Stimulated activated memory B cell treated with anti-CD40 and anti-IgM and Interleukin-4, amounts not matched to agents 10 μg/mL and 1 μg/mL and 100 μg/mL, for 72 hours (primary cell): ENCODE measurements at regions not wholly inside any gene's neighbourhood (a gene's known extent, or its start where the extent isn't known, plus 50 kb on each side); places are given as distances from the start of the nearest gene placed in this dataset.
"Not testable (repeated sequence)": the region's sequence is repeated elsewhere in the genome, so short reads cannot be mapped to it uniquely, and the experiment has no call there.

Source experiments
- ATAC-seq: fragments of 150-1000 bp; cut with Tn5 transposase; 2 replicates; pipeline ENCODE4 v1.10.0; 2021
- H3K27ac Mint-ChIP-seq: one replicate; pipeline ENCODE4 v1.8.0; 2022; ENCODE audit warnings: mild to moderate bottlenecking, mixed read lengths
- H3K27me3 Mint-ChIP-seq: one replicate; pipeline ENCODE4 v1.8.0; 2022; ENCODE audit warnings: mixed read lengths
- H3K36me3 Mint-ChIP-seq: one replicate; pipeline ENCODE4 v1.8.0; 2022; ENCODE audit warnings: mixed read lengths
- H3K4me1 Mint-ChIP-seq: one replicate; pipeline ENCODE4 v1.8.0; 2022; ENCODE audit warnings: mixed read lengths
- H3K4me3 Mint-ChIP-seq: one replicate; pipeline ENCODE4 v1.8.0; 2022; ENCODE audit warnings: mild to moderate bottlenecking, moderate library complexity, mixed read lengths
- H3K9me3 Mint-ChIP-seq: one replicate; pipeline ENCODE4 v1.8.0; 2022; ENCODE audit warnings: mixed read lengths

- Mint-ChIP-seq H3K36me3 (no peaks in the 10 kb centered on the region), H3K9me3 (no peaks in the 10 kb centered on the region), H3K4me3 (no peak overlapping the region), H3K27me3 (no peaks in the 10 kb centered on the region), H3K27ac (no peak overlapping the region), H3K4me1 (no peaks in the 10 kb centered on the region)
- ATAC-seq: no peak
These were observed 143.1 kb upstream of the GJE1 start for GRCh38 chr6:141989706-141989959.

GRCh38 chr6:141988954-141989705 is 143.6 kb upstream of the GJE1 start:
- Mint-ChIP-seq H3K36me3 (no peaks in the 10 kb centered on the region), H3K27me3 (no peaks in the 10 kb centered on the region), H3K4me1 (no peaks in the 10 kb centered on the region), H3K9me3 (no peaks in the 10 kb centered on the region), H3K4me3 (no peak overlapping the region), H3K27ac (no peak overlapping the region)
- no peak for ATAC-seq

- peaks cover 5% of the 10 kb centered on the region for H3K4me1 Mint-ChIP-seq
These were observed 144.4 kb upstream of the GJE1 start for GRCh38 chr6:141988327-141988726.

GRCh38 chr6:141986457-141986856 is 146.3 kb upstream of the GJE1 start:
- no peak overlapping the region for H3K27ac Mint-ChIP-seq
- no peaks in the 10 kb centered on the region for H3K9me3 Mint-ChIP-seq
- no peaks in the 10 kb centered on the region for H3K36me3 Mint-ChIP-seq
- H3K4me1 Mint-ChIP-seq: peaks cover 7% of the 10 kb centered on the region
- no peak overlapping the region for H3K4me3 Mint-ChIP-seq
- H3K27me3 Mint-ChIP-seq: no peaks in the 10 kb centered on the region
- ATAC-seq: no peak

More at GRCh38 chr6:141988327-141988726, 144.4 kb upstream of the GJE1 start:
- Mint-ChIP-seq H3K9me3 (no peaks in the 10 kb centered on the region), H3K4me3 (no peak overlapping the region), H3K36me3 (no peaks in the 10 kb centered on the region), H3K27me3 (no peaks in the 10 kb centered on the region), H3K27ac (no peak overlapping the region)
- no peak for ATAC-seq

GRCh38 chr6:141981190-141981589 is 151.5 kb upstream of the GJE1 start:
- no peaks in the 10 kb centered on the region for H3K36me3 Mint-ChIP-seq
- no peak overlapping the region for H3K27ac Mint-ChIP-seq
- no peak overlapping the region for H3K4me3 Mint-ChIP-seq
- no peaks in the 10 kb centered on the region for H3K27me3 Mint-ChIP-seq
- H3K9me3 Mint-ChIP-seq: no peaks in the 10 kb centered on the region
- peaks cover 7% of the 10 kb centered on the region for H3K4me1 Mint-ChIP-seq
- ATAC-seq: no peak

GRCh38 chr6:141977782-141978181 is 154.9 kb upstream of the GJE1 start:
- no peak for ATAC-seq
- Mint-ChIP-seq H3K4me1 (no peaks in the 10 kb centered on the region), H3K36me3 (no peaks in the 10 kb centered on the region), H3K9me3 (no peaks in the 10 kb centered on the region), H3K4me3 (no peak overlapping the region), H3K27me3 (no peaks in the 10 kb centered on the region), H3K27ac (no peak overlapping the region)

GRCh38 chr6:141976994-141977393 is 155.7 kb upstream of the GJE1 start:
- Mint-ChIP-seq H3K9me3 (no peaks in the 10 kb centered on the region), H3K4me1 (no peaks in the 10 kb centered on the region), H3K36me3 (no peaks in the 10 kb centered on the region), H3K27me3 (no peaks in the 10 kb centered on the region), H3K27ac (no peak overlapping the region), H3K4me3 (no peak overlapping the region)
- ATAC-seq: no peak

- H3K9me3 Mint-ChIP-seq, H3K36me3 Mint-ChIP-seq, H3K27ac Mint-ChIP-seq, H3K4me1 Mint-ChIP-seq, ATAC-seq, H3K27me3 Mint-ChIP-seq, H3K4me3 Mint-ChIP-seq: not testable (repeated sequence)
These were observed 162.8 kb upstream of the GJE1 start for GRCh38 chr6:141969768-141970415.

GRCh38 chr6:141969201-141969600 is 163.5 kb upstream of the GJE1 start:
- H3K27me3 Mint-ChIP-seq: no peaks in the 10 kb centered on the region
- H3K36me3 Mint-ChIP-seq: no peaks in the 10 kb centered on the region
- no peak overlapping the region for H3K4me3 Mint-ChIP-seq
- ATAC-seq: no peak
- H3K4me1 Mint-ChIP-seq: no peaks in the 10 kb centered on the region
- H3K27ac Mint-ChIP-seq: no peak overlapping the region
- H3K9me3 Mint-ChIP-seq: peaks cover 2% of the 10 kb centered on the region

- no peaks in the 10 kb centered on the region for H3K36me3 Mint-ChIP-seq
- no peak for ATAC-seq
- H3K4me3 Mint-ChIP-seq: no peak overlapping the region
- no peak overlapping the region for H3K27ac Mint-ChIP-seq
- H3K27me3 Mint-ChIP-seq: no peaks in the 10 kb centered on the region
- H3K4me1 Mint-ChIP-seq: no peaks in the 10 kb centered on the region
- peaks cover 2% of the 10 kb centered on the region for H3K9me3 Mint-ChIP-seq
These were observed 164.1 kb upstream of the GJE1 start for GRCh38 chr6:141968632-141969031.

- Mint-ChIP-seq H3K9me3 (no peaks in the 10 kb centered on the region), H3K4me1 (no peaks in the 10 kb centered on the region), H3K27ac (no peak overlapping the region), H3K4me3 (no peak overlapping the region), H3K27me3 (no peaks in the 10 kb centered on the region), H3K36me3 (no peaks in the 10 kb centered on the region)
- ATAC-seq: no peak
These were observed 167.6 kb upstream of the GJE1 start for GRCh38 chr6:141965016-141965545.

GRCh38 chr6:141963543-141964295 is 169.0 kb upstream of the GJE1 start:
- H3K4me1 Mint-ChIP-seq: no peaks in the 10 kb centered on the region
- no peak overlapping the region for H3K27ac Mint-ChIP-seq
- H3K4me3 Mint-ChIP-seq: no peak overlapping the region
- no peak for ATAC-seq
- no peaks in the 10 kb centered on the region for H3K36me3 Mint-ChIP-seq
- no peaks in the 10 kb centered on the region for H3K9me3 Mint-ChIP-seq
- H3K27me3 Mint-ChIP-seq: no peaks in the 10 kb centered on the region

GRCh38 chr6:141957271-141957670 is 175.5 kb upstream of the GJE1 start:
- Mint-ChIP-seq H3K27ac (no peak overlapping the region), H3K27me3 (no peaks in the 10 kb centered on the region), H3K4me1 (no peaks in the 10 kb centered on the region), H3K36me3 (no peaks in the 10 kb centered on the region), H3K4me3 (no peak overlapping the region), H3K9me3 (peaks cover 13% of the 10 kb centered on the region)
- ATAC-seq: no peak

- H3K27me3 Mint-ChIP-seq: no peaks in the 10 kb centered on the region
- no peaks in the 10 kb centered on the region for H3K36me3 Mint-ChIP-seq
- no peak for ATAC-seq
- H3K4me1 Mint-ChIP-seq: no peaks in the 10 kb centered on the region
- no peak overlapping the region for H3K4me3 Mint-ChIP-seq
- peaks cover 15% of the 10 kb centered on the region for H3K9me3 Mint-ChIP-seq
- H3K27ac Mint-ChIP-seq: no peak overlapping the region
These were observed 175.9 kb upstream of the GJE1 start for GRCh38 chr6:141956868-141957267.

GRCh38 chr6:141956046-141956761 is 176.5 kb upstream of the GJE1 start:
- Mint-ChIP-seq H3K27ac (no peak overlapping the region), H3K9me3 (peaks cover 15% of the 10 kb centered on the region), H3K36me3 (no peaks in the 10 kb centered on the region), H3K4me1 (no peaks in the 10 kb centered on the region), H3K27me3 (no peaks in the 10 kb centered on the region), H3K4me3 (no peak overlapping the region)
- ATAC-seq: no peak
